Osteoblast (primary cell): ENCODE measurements at regions not wholly inside any gene's neighbourhood (a gene's known extent, or its start where the extent isn't known, plus 50 kb on each side); places are given as distances from the start of the nearest gene placed in this dataset.

Experiments
- DNase-seq: peaks from one replicate; pipeline ENCODE4 v3.0.0; 2011; ENCODE audit warnings: low spot score, mixed read lengths; ENCODE audit not compliant: insufficient read length; ENCODE audit errors: missing footprints
- H2AFZ ChIP-seq: 2 replicates; pipeline ENCODE4 v1.6.0; 2011; ENCODE audit warnings: mild to moderate bottlenecking, low read length
- H3K27ac ChIP-seq: 2 replicates; pipeline ENCODE4 v1.5.1; 2011; ENCODE audit warnings: mild to moderate bottlenecking, low read depth, low read length, moderate library complexity
- H3K27me3 ChIP-seq: 2 replicates; pipeline ENCODE4 v1.6.0; 2012; ENCODE audit warnings: mild to moderate bottlenecking, control low read depth, inconsistent platforms, low read length, moderate library complexity; ENCODE audit not compliant: insufficient read depth
- H3K36me3 ChIP-seq: 2 replicates; pipeline ENCODE4 v1.5.1; 2011; ENCODE audit warnings: mild to moderate bottlenecking, low read length, control low read depth, moderate library complexity; ENCODE audit not compliant: insufficient read depth
- H3K4me1 ChIP-seq: 2 replicates; pipeline ENCODE4 v1.5.1; 2011; ENCODE audit warnings: mild to moderate bottlenecking, low read length, control low read depth, moderate library complexity; ENCODE audit not compliant: insufficient read depth
- H3K4me2 ChIP-seq: 2 replicates; pipeline ENCODE4 v1.6.0; 2011; ENCODE audit warnings: mild to moderate bottlenecking, low read length; ENCODE audit not compliant: insufficient read depth
- H3K4me3 ChIP-seq: fragments of 200-600 bp; sonication (generic); 3 replicates; pipeline ENCODE4 v1.5.1; 2012; ENCODE audit warnings: mild to moderate bottlenecking, low read length, inconsistent platforms; ENCODE audit not compliant: insufficient read depth
- H3K79me2 ChIP-seq: 2 replicates; pipeline ENCODE4 v1.6.0; 2012; ENCODE audit warnings: mild to moderate bottlenecking, low read length, control low read depth, inconsistent platforms; ENCODE audit not compliant: insufficient read depth
- H3K9me3 ChIP-seq: 2 replicates; pipeline ENCODE4 v1.5.1; 2011; ENCODE audit warnings: low read depth, low read length, control low read depth
- H4K20me1 ChIP-seq: 2 replicates; pipeline ENCODE4 v1.6.0; 2012; ENCODE audit warnings: mild to moderate bottlenecking, low read length, control low read depth; ENCODE audit not compliant: insufficient read depth
- TF ChIP-seq, protein P1 (sequence below): IDR thresholded peaks from 2 replicates; pipeline ENCODE4 v1.5.1; 2011; ENCODE audit warnings: mild to moderate bottlenecking, low read depth, low read length, moderate library complexity; ENCODE audit errors: extremely low read depth

DNA sequence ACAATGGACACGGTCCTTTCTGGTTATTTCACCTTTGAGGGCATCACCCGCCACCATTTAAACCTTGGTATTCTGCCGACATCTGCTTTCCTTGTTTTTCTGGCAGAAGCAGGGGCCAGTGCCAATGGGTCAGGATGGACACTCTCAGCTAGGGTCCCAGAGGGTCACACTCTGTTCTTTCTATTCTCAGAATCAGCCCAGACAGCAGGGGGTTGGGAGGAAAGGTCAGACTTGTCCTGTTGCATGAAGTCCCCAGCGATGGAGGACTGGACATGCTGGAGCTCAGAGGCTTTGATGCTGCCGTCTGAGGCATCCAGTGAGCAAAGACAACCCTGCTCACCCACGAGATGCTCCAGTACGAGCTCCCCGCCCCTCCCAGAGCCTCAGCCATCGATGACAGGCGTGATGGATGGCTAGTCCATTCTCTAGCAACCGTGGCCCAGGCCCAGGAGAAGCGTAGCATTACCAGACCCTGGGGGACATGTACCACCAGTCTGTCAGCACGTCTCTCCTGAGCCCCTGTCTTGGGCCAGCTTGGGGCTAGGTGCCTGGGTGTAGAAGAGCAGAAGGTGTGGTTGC, 62.0 kb downstream of the FOXL1 start:
- Histone ChIP-seq H3K4me1 (peaks cover 12% of the 10 kb centered on the region), H3K9me3 (no peaks in the 10 kb centered on the region), H3K27ac (no peak overlapping the region), H3K4me2 (no peak overlapping the region), H3K27me3 (no peaks in the 10 kb centered on the region), H3K4me3 (no peak overlapping the region), H4K20me1 (no peaks in the 10 kb centered on the region), H3K36me3 (no peaks in the 10 kb centered on the region), H3K79me2 (peaks cover 2% of the 10 kb centered on the region), H2AFZ (no peak overlapping the region)
- TF ChIP-seq, protein P1, sequence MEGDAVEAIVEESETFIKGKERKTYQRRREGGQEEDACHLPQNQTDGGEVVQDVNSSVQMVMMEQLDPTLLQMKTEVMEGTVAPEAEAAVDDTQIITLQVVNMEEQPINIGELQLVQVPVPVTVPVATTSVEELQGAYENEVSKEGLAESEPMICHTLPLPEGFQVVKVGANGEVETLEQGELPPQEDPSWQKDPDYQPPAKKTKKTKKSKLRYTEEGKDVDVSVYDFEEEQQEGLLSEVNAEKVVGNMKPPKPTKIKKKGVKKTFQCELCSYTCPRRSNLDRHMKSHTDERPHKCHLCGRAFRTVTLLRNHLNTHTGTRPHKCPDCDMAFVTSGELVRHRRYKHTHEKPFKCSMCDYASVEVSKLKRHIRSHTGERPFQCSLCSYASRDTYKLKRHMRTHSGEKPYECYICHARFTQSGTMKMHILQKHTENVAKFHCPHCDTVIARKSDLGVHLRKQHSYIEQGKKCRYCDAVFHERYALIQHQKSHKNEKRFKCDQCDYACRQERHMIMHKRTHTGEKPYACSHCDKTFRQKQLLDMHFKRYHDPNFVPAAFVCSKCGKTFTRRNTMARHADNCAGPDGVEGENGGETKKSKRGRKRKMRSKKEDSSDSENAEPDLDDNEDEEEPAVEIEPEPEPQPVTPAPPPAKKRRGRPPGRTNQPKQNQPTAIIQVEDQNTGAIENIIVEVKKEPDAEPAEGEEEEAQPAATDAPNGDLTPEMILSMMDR: no peak
- DNase-seq: no peak

DNA sequence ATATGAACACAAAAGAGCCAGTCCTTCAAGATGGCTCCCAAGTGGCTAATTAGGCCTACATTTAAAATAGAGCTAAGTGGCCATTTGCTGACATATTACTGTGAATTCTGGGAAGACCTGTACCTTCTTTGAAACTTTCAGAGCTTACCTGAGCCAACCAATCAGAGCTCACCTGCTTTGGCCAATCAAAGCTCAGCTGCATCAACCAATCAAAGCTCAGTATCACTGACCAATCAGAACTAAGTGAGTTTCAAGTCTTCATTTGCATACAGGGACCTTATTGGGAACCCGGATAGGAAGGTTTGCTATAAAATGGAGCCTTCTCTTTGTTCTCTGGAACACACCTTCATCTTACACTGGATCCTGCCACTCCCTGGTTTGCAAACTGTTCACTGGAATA, 63.7 kb downstream of the FOXL1 start:
- H3K4me2 ChIP-seq: no peak overlapping the region
- no peaks in the 10 kb centered on the region for H3K36me3 ChIP-seq
- H3K79me2 ChIP-seq: no peaks in the 10 kb centered on the region
- no peaks in the 10 kb centered on the region for H4K20me1 ChIP-seq
- no peak for DNase-seq
- no peak overlapping the region for H2AFZ ChIP-seq
- no peaks in the 10 kb centered on the region for H3K4me1 ChIP-seq
- TF ChIP-seq, protein P1: no peak
- H3K27ac ChIP-seq: no peak overlapping the region
- H3K4me3 ChIP-seq: no peak overlapping the region
- no peaks in the 10 kb centered on the region for H3K9me3 ChIP-seq
- H3K27me3 ChIP-seq: no peaks in the 10 kb centered on the region

DNA sequence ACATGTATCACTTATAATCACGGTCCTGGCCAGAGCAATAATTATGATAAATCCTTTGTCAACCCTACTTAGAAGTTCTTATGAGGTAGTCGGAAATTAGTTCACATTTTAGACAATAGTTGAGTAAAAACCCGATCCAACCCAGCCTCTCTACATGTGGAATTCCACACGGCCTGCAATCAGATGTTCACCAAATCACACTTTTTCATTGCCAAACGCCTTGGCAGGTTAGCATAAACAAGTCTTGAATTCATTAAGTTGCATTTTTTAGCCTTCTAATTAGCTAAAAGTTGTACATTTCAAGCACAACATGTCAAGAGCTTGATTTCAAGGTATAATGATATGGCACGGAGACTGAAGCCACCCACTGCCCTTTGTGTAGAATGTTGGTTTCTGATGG, 65.3 kb downstream of the FOXL1 start:
- Histone ChIP-seq H3K79me2 (no peaks in the 10 kb centered on the region), H3K4me1 (no peaks in the 10 kb centered on the region), H3K27ac (no peak overlapping the region), H4K20me1 (no peaks in the 10 kb centered on the region), H3K9me3 (peaks cover 7% of the 10 kb centered on the region), H3K36me3 (peaks cover 9% of the 10 kb centered on the region), H3K4me3 (no peak overlapping the region), H3K4me2 (no peak overlapping the region), H2AFZ (no peak overlapping the region), H3K27me3 (no peaks in the 10 kb centered on the region)
- no peak for DNase-seq
- TF ChIP-seq, protein P1: no peak

DNA sequence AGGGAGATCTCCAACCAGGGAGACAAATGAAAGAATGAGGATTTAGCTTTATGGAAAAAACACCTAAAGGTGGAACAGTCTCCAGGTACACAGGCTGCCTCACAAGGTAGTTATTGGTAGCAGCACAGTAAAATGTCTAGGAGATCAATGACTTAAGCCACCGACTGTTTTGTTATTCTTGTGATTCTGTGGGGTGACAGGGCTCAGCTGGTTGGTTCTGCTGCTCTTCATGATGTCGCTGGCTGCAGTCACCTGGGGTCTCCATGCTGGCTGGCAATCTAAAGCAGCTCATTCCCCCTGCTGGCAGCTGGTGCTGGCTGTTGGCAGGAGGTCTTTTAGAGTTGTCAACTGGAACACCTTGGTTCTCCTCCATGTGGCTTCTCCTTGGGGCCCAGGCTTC, 69.2 kb downstream of the FOXL1 start:
- Histone ChIP-seq H3K9me3 (peaks cover 7% of the 10 kb centered on the region), H3K36me3 (peaks cover 9% of the 10 kb centered on the region), H3K4me1 (peaks cover 3% of the 10 kb centered on the region), H4K20me1 (no peaks in the 10 kb centered on the region), H3K4me3 (no peak overlapping the region), H3K4me2 (no peak overlapping the region), H3K79me2 (no peaks in the 10 kb centered on the region), H3K27ac (no peak overlapping the region), H3K27me3 (no peaks in the 10 kb centered on the region), H2AFZ (no peak overlapping the region)
- DNase-seq: no peak
- TF ChIP-seq, protein P1: no peak
